ENCODE measurements at regions not wholly inside any gene's neighbourhood (a gene's known extent, or its start where the extent isn't known, plus 50 kb on each side); places are given as distances from the start of the nearest gene placed in this dataset.

- TF ChIP-seq, protein P1, sequence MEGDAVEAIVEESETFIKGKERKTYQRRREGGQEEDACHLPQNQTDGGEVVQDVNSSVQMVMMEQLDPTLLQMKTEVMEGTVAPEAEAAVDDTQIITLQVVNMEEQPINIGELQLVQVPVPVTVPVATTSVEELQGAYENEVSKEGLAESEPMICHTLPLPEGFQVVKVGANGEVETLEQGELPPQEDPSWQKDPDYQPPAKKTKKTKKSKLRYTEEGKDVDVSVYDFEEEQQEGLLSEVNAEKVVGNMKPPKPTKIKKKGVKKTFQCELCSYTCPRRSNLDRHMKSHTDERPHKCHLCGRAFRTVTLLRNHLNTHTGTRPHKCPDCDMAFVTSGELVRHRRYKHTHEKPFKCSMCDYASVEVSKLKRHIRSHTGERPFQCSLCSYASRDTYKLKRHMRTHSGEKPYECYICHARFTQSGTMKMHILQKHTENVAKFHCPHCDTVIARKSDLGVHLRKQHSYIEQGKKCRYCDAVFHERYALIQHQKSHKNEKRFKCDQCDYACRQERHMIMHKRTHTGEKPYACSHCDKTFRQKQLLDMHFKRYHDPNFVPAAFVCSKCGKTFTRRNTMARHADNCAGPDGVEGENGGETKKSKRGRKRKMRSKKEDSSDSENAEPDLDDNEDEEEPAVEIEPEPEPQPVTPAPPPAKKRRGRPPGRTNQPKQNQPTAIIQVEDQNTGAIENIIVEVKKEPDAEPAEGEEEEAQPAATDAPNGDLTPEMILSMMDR (conservative IDR thresholded peaks at IDR 0.05): no peak
- no peak for TF ChIP-seq EZH2 (IDR thresholded peaks at IDR 0.05; ENCODE audit: low read depth)
Measured at GRCh38 chr2:123901256-123901655, 123.8 kb upstream of the CNTNAP5 start.

All from PC-9 (cell line).